SK-N-SH (cell line): ENCODE measurements at regions not wholly inside any gene's neighbourhood (a gene's known extent, or its start where the extent isn't known, plus 50 kb on each side); places are given as distances from the start of the nearest gene placed in this dataset.
A peak's percentile ranks its signal among the peaks of the same experiment; 100 is the strongest.

ENCODE experiments used
- CTCF ChIA-PET: fragments of 300-600, 350-600 bp; formaldehyde crosslinking; extraction: SDS; loops from one replicate; lab custom pipeline; 2021; lab: Yijun Ruan, JAX
- POLR2A ChIA-PET: fragments of 350-600 bp; sonication (Branson Sonifier 250); formaldehyde crosslinking; extraction: SDS; loops from one replicate; lab custom pipeline; 2020; ENCODE audit warnings: antibody characterized with exemption, inconsistent platforms; lab: Yijun Ruan, JAX
- DNase-seq: peaks from one replicate; pipeline ENCODE4 v3.0.0; 2012
- H2AFZ ChIP-seq: fragments of 200-600 bp; sonication (generic); 2 replicates; pipeline ENCODE4 v1.8.1; 2016; ENCODE audit warnings: antibody characterized with exemption, mild to moderate bottlenecking, low read depth
- H3F3A ChIP-seq: fragments of 200-600 bp; sonication (generic); replicated peaks from 2 replicates; pipeline ENCODE3; 2016; ENCODE audit warnings: antibody characterized with exemption, mild to moderate bottlenecking; ENCODE audit not compliant: insufficient read depth
- H3K27ac ChIP-seq, 2 experiments: fragments of 200-500 bp in 1 of 2; fragments of 200-600 bp in 1 of 2; sonication (Bioruptor generic) in 1 of 2; sonication (generic), shearing (Covaris generic) in 1 of 2; 2 replicates each; pipeline versions ENCODE4 v1.5.1 to v1.6.1; 2014 to 2016; ENCODE audit warnings: low read depth in 2 of 2, inconsistent platforms in 1 of 2, low read length in 1 of 2, mild to moderate bottlenecking in 1 of 2, mixed read lengths in 1 of 2
- H3K27me3 ChIP-seq: fragments of 200-600 bp; sonication (generic), shearing (Covaris generic); 2 replicates; pipeline ENCODE4 v1.6.1; 2016; ENCODE audit warnings: mixed run types; ENCODE audit not compliant: insufficient read depth
- H3K36me3 ChIP-seq, 2 experiments: fragments of 200-500 bp in 1 of 2; fragments of 200-600 bp in 1 of 2; sonication (Bioruptor generic) in 1 of 2; sonication (generic) in 1 of 2; replicated peaks in 1 of 2; 2 replicates each; pipeline versions ENCODE3 to v1.5.1; 2014 to 2016; ENCODE audit warnings: low read length in 1 of 2, mild to moderate bottlenecking in 1 of 2; ENCODE audit not compliant: insufficient read depth in 2 of 2, control insufficient read depth in 1 of 2
- H3K4me1 ChIP-seq, 2 experiments: fragments of 200-500 bp in 1 of 2; fragments of 200-600 bp in 1 of 2; sonication (Bioruptor generic) in 1 of 2; sonication (generic), shearing (Covaris generic) in 1 of 2; 2 replicates each; pipeline versions ENCODE4 v1.5.1 to v1.6.1; 2014 to 2016; ENCODE audit warnings: low read depth in 1 of 2, low read length in 1 of 2, mixed run types in 1 of 2; ENCODE audit not compliant: insufficient read depth in 2 of 2, control insufficient read depth in 1 of 2
- H3K4me2 ChIP-seq: fragments of 200-600 bp; sonication (generic), shearing (Covaris generic); 2 replicates; pipeline ENCODE4 v1.6.1; 2017; ENCODE audit warnings: mixed run types
- H3K4me3 ChIP-seq, 2 experiments: fragments of 200-500 bp in 1 of 2; fragments of 200-600 bp in 1 of 2; sonication (Bioruptor generic) in 1 of 2; sonication (generic), shearing (Covaris generic) in 1 of 2; 2 replicates each; pipeline versions ENCODE4 v1.5.1 to v1.8.1; 2014 to 2016; ENCODE audit warnings: low read depth in 2 of 2, inconsistent platforms in 1 of 2, low read length in 1 of 2, mild to moderate bottlenecking in 1 of 2, mixed read lengths in 1 of 2, moderate library complexity in 1 of 2
- H3K79me2 ChIP-seq: fragments of 200-600 bp; sonication (generic); 2 replicates; pipeline ENCODE4 v1.8.1; 2017; ENCODE audit warnings: mild to moderate bottlenecking; ENCODE audit not compliant: insufficient read depth
- H3K9ac ChIP-seq: fragments of 200-600 bp; sonication (generic); 2 replicates; pipeline ENCODE4 v1.6.1; 2017; ENCODE audit warnings: mixed run types
- H3K9me2 ChIP-seq: fragments of 200-600 bp; sonication (generic); 2 replicates; pipeline ENCODE4 v1.6.1; 2017; ENCODE audit warnings: mixed run types
- H3K9me3 ChIP-seq: fragments of 200-600 bp; sonication (generic); 2 replicates; pipeline ENCODE4 v1.6.1; 2017; ENCODE audit warnings: mixed run types, mild to moderate bottlenecking, moderate library complexity
- H4K20me1 ChIP-seq: fragments of 200-600 bp; sonication (generic); 2 replicates; pipeline ENCODE4 v1.6.1; 2017; ENCODE audit warnings: mild to moderate bottlenecking, mixed run types; ENCODE audit not compliant: insufficient read depth
- EP300 ChIP-seq, 2 experiments: IDR thresholded peaks; 2 replicates each; pipeline versions ENCODE4 v1.4.0 to v1.6.1; 2012; ENCODE audit warnings: borderline replicate concordance in 1 of 2, low read depth in 1 of 2, low read length in 1 of 2
- FOSL2 ChIP-seq: IDR thresholded peaks from 2 replicates; pipeline ENCODE4 v1.4.0; 2012; ENCODE audit warnings: low read depth, mild to moderate bottlenecking, moderate library complexity, borderline replicate concordance
- GATA2 ChIP-seq: sonication (generic); formaldehyde crosslinking; IDR thresholded peaks from 2 replicates; pipeline ENCODE4 v1.5.0; 2020; ENCODE audit warnings: mild to moderate bottlenecking, missing genetic modification reagents
- JUND ChIP-seq: IDR thresholded peaks from 2 replicates; pipeline ENCODE4 v1.4.0; 2012
- MXI1 ChIP-seq: IDR thresholded peaks from 2 replicates; pipeline ENCODE4 v1.6.1; 2012; ENCODE audit warnings: mild to moderate bottlenecking, low read depth, low read length, improper control_type of control experiment
- PBX3 ChIP-seq: IDR thresholded peaks from 2 replicates; pipeline ENCODE4; 2012
- RAD21 ChIP-seq: IDR thresholded peaks from 2 replicates; pipeline ENCODE4 v1.6.1; 2012; ENCODE audit warnings: mild to moderate bottlenecking, low read length
- REST ChIP-seq: IDR thresholded peaks from 2 replicates; pipeline ENCODE4 v1.6.1; 2012; ENCODE audit warnings: mild to moderate bottlenecking, low read depth, low read length, moderate library complexity
- RFX5 ChIP-seq: IDR thresholded peaks from 2 replicates; pipeline ENCODE4 v1.6.1; 2012; ENCODE audit warnings: mild to moderate bottlenecking, improper control_type of control experiment, low read length
- SMC3 ChIP-seq: IDR thresholded peaks from 2 replicates; pipeline ENCODE4 v1.6.1; 2012; ENCODE audit warnings: low read depth, low read length, improper control_type of control experiment
- TCF12 ChIP-seq: IDR thresholded peaks from 2 replicates; pipeline ENCODE4 v1.4.0; 2012
- TEAD4 ChIP-seq: IDR thresholded peaks from 2 replicates; pipeline ENCODE4 v1.4.0; 2012; ENCODE audit warnings: mild to moderate bottlenecking, borderline replicate concordance; ENCODE audit not compliant: insufficient read depth
- WGBS: methylation state at CpG from one replicate; pipeline ENCODE4 v1.1.6; 2017; ENCODE audit warnings: low lambda C conversion rate; 5-methylcytosine and 5-hydroxymethylcytosine counted together

DNA sequence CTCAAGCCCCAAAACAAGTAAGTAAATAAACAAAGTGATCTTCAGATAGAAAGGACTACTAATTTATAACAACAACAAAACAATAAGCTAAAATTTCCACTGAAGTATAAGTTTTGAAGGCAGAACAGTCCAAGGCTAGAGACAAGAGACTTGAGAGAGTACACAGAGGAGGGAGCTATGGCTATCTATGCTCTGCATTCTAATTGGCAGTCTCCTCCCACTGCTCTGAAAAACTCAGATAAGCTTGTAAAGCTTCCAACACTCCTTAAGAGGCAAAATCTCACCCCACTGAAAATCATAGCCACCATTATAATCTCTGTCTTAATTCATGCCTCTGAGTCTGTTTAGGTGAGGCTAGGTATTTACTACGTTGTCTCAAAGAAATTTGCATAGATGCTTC, 714.6 kb upstream of the LRATD1 start:
- 48% methylated on average over 1 of the region's 1 CpG for WGBS
- Histone ChIP-seq H3K27me3 (no peaks in the 10 kb centered on the region), H3K27ac (no peak overlapping the region), H3K79me2 (no peaks in the 10 kb centered on the region), H3K9me3 (no peaks in the 10 kb centered on the region), H3K4me2 (no peak overlapping the region), H2AFZ (no peak overlapping the region), H4K20me1 (no peaks in the 10 kb centered on the region), H3K9ac (no peak overlapping the region), H3K4me3 (no peak overlapping the region), H3K9me2 (no peaks in the 10 kb centered on the region), H3K4me1 (no peaks in the 10 kb centered on the region), H3K36me3 (no peaks in the 10 kb centered on the region), H3F3A (no peaks in the 10 kb centered on the region)
- no peak for DNase-seq
- ChIA-PET POLR2A (no interaction called here), CTCF (no interaction called here)
- TF ChIP-seq FOSL2: no peak
- no peak for TF ChIP-seq SMC3
- no peak for TF ChIP-seq GATA2 (CRISPR knock-in tag)
- no peak for TF ChIP-seq TCF12
- no peak for TF ChIP-seq RAD21
- no peak for TF ChIP-seq REST

- Histone ChIP-seq H4K20me1 (no peaks in the 10 kb centered on the region), H3K9ac (no peak overlapping the region), H3K79me2 (no peaks in the 10 kb centered on the region), H3F3A (no peaks in the 10 kb centered on the region), H2AFZ (no peak overlapping the region), H3K4me1 (no peaks in the 10 kb centered on the region), H3K27me3 (no peaks in the 10 kb centered on the region)
- CTCF ChIA-PET: no interaction called here
- WGBS: 20% methylated on average over 4 of the region's 4 CpGs
- no peak for TF ChIP-seq MXI1
- TF ChIP-seq TCF12: peak; percentile 72
- no peak for TF ChIP-seq RFX5
- 0 out of 2 replicates have a peak, but pooled peaks have one; percentile 26 for TF ChIP-seq PBX3
- TF ChIP-seq TEAD4: peak; percentile 45; the same call in 1 of the 2 replicates
- peak; percentile 55 for TF ChIP-seq JUND
- peak; percentile 38; the same call in 1 of the 2 replicates for TF ChIP-seq FOSL2
- TF ChIP-seq EP300 (IDR thresholded peaks at IDR 0.05; ENCODE audit: borderline replicate concordance in 1 of 2, low read depth in 1 of 2, low read length in 1 of 2): peak in 1 of 2 experiments; percentile 35; a peak in 1 of 4 replicates
- TF ChIP-seq, all 33 proteins: peak for 6
- no peaks in the 10 kb centered on the region for H3K36me3 ChIP-seq
- H3K27ac ChIP-seq: peak overlapping the region in 1 of 2 experiments; percentile 44; a peak in 2 of 4 replicates
- H3K9me3 ChIP-seq: no peaks in the 10 kb centered on the region
- H3K9me2 ChIP-seq: no peaks in the 10 kb centered on the region
- H3K4me3 ChIP-seq: no peak overlapping the region
- no peak overlapping the region for H3K4me2 ChIP-seq
- no peak for DNase-seq
- POLR2A ChIA-PET: no interaction called here
Observed at GRCh38 chr2:13919981-13920382, 712.5 kb upstream of the LRATD1 start.
